ENCODE measurements at regions not wholly inside any gene's neighbourhood (a gene's known extent, or its start where the extent isn't known, plus 50 kb on each side); places are given as distances from the start of the nearest gene placed in this dataset.
"Not testable (repeated sequence)": the region's sequence is repeated elsewhere in the genome, so short reads cannot be mapped to it uniquely, and the experiment has no call there.

DNA sequence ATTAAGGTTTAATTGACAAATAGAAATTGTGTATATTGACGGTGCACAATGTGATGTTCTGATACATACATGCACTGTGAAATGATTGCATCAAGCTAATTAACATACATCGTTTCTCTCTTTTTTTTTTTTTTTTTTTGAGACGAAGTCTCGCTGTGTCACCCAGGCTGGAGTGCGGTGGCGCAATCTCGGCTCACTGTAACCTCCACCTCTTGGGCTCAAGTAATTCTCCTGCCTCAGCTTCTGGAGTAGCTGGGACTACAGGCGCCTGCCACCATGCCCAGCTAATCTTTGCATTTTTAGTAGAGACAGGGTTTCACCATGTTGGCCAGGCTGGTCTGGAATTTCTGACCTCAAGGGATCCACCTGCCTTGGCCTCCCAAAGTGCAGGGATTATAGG is 69.9 kb upstream of the JCAD start:
- TF ChIP-seq, protein P1, sequence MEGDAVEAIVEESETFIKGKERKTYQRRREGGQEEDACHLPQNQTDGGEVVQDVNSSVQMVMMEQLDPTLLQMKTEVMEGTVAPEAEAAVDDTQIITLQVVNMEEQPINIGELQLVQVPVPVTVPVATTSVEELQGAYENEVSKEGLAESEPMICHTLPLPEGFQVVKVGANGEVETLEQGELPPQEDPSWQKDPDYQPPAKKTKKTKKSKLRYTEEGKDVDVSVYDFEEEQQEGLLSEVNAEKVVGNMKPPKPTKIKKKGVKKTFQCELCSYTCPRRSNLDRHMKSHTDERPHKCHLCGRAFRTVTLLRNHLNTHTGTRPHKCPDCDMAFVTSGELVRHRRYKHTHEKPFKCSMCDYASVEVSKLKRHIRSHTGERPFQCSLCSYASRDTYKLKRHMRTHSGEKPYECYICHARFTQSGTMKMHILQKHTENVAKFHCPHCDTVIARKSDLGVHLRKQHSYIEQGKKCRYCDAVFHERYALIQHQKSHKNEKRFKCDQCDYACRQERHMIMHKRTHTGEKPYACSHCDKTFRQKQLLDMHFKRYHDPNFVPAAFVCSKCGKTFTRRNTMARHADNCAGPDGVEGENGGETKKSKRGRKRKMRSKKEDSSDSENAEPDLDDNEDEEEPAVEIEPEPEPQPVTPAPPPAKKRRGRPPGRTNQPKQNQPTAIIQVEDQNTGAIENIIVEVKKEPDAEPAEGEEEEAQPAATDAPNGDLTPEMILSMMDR (conservative IDR thresholded peaks at IDR 0.05; ENCODE audit: low read depth, low read length), result not testable (repeated sequence)
- not testable (repeated sequence) for TF ChIP-seq EZH2 (IDR thresholded peaks at IDR 0.05; ENCODE audit: borderline replicate concordance, low read depth, low read length, poor library complexity, severe bottlenecking)

All from A673 (cell line).